Endothelial cell of umbilical vein (primary cell): ENCODE measurements at regions not wholly inside any gene's neighbourhood (a gene's known extent, or its start where the extent isn't known, plus 50 kb on each side); places are given as distances from the start of the nearest gene placed in this dataset.

Experiments used
- BruUV-seq: library from RNA; stranded (reverse); fragments of 400-500 nt; replicated peaks from 2 replicates; lab custom pipeline; 2021; lab: Mats Ljungman, UMichigan
- CTCF ChIA-PET: fragments of 300-600, 350-600 bp; sonication (Branson Sonifier 250); formaldehyde crosslinking; loops from one replicate; lab custom pipeline; 2021; ENCODE audit warnings: antibody characterized with exemption, inconsistent platforms; lab: Charles Lee
- POLR2A ChIA-PET: fragments of 300-600, 350-600 bp; sonication (Branson Sonifier 250); formaldehyde crosslinking; loops from one replicate; lab custom pipeline; 2021; ENCODE audit warnings: antibody characterized with exemption, inconsistent platforms; lab: Charles Lee
- DNase-seq: peaks from one replicate; pipeline ENCODE4 v3.0.0-alpha.2; 2011; ENCODE audit warnings: low read depth, low spot score
- FAIRE-seq: peaks from 2 replicates; lab custom pipeline; 2011; peaks lifted over from hg19 to GRCh38; lab: Jason Lieb, UNC
- H2AFZ ChIP-seq: 2 replicates; pipeline ENCODE4 v1.6.0; 2012; ENCODE audit warnings: low read depth, low read length, control low read depth, inconsistent platforms
- H3K27ac ChIP-seq: 2 replicates; pipeline ENCODE4 v1.5.1; 2011; ENCODE audit warnings: low read depth, mild to moderate bottlenecking, control low read depth, low read length, moderate library complexity; ENCODE audit not compliant: insufficient read depth
- H3K27me3 ChIP-seq, 2 experiments: 2 replicates each; pipeline versions ENCODE4 v1.6.0 to v1.6.1; 2011; ENCODE audit warnings: low read length in 2 of 2, mixed read lengths in 1 of 2; ENCODE audit not compliant: control insufficient read depth in 2 of 2, insufficient read depth in 2 of 2
- H3K36me3 ChIP-seq, 2 experiments: 2 replicates in 1 of 2; 3 replicates in 1 of 2; pipeline ENCODE4 v1.5.1; 2011; ENCODE audit warnings: low read length in 2 of 2, mild to moderate bottlenecking in 1 of 2, moderate library complexity in 1 of 2; ENCODE audit not compliant: control insufficient read depth in 2 of 2, insufficient read depth in 2 of 2; ENCODE audit errors: extremely low read depth in 1 of 2
- H3K4me1 ChIP-seq: 3 replicates; pipeline ENCODE4 v1.5.1; 2011; ENCODE audit warnings: mild to moderate bottlenecking, low read length; ENCODE audit not compliant: control insufficient read depth, insufficient read depth; ENCODE audit errors: extremely low read depth
- H3K4me2 ChIP-seq: 2 replicates; pipeline ENCODE4 v1.6.1; 2011; ENCODE audit warnings: low read length, control low read depth, mixed read lengths; ENCODE audit not compliant: insufficient read depth
- H3K4me3 ChIP-seq, 3 experiments: fragments of 200-600 bp in 1 of 3; sonication (generic), shearing (Covaris generic) in 1 of 3; replicated peaks in 1 of 3; 2 replicates each; pipeline ENCODE4 v1.5.1; 2011 to 2016; ENCODE audit warnings: control low read depth in 3 of 3, low read length in 3 of 3, mild to moderate bottlenecking in 2 of 3, inconsistent platforms in 1 of 3, low read depth in 1 of 3, moderate library complexity in 1 of 3; ENCODE audit not compliant: insufficient read depth in 1 of 3
- H3K79me2 ChIP-seq: 2 replicates; pipeline ENCODE4 v1.6.0; 2012; ENCODE audit warnings: low read length, inconsistent platforms; ENCODE audit not compliant: control insufficient read depth, insufficient read depth
- H3K9ac ChIP-seq: replicated peaks from 2 replicates; pipeline ENCODE3; 2011; ENCODE audit warnings: low read length, control low read depth; ENCODE audit not compliant: insufficient read depth; ENCODE audit errors: extremely low read depth
- H3K9me1 ChIP-seq: replicated peaks from 3 replicates; pipeline ENCODE4 v1.6.0; 2011; ENCODE audit warnings: mild to moderate bottlenecking, low read length; ENCODE audit not compliant: control insufficient read depth, insufficient read depth; ENCODE audit errors: extremely low read depth
- H3K9me3 ChIP-seq: replicated peaks from 2 replicates; pipeline ENCODE4 v1.5.1; 2012; ENCODE audit warnings: low read length, inconsistent platforms; ENCODE audit not compliant: control insufficient read depth, insufficient read depth
- H4K20me1 ChIP-seq: replicated peaks from 2 replicates; pipeline ENCODE3; 2011; ENCODE audit warnings: mild to moderate bottlenecking, low read length; ENCODE audit not compliant: control insufficient read depth, insufficient read depth; ENCODE audit errors: extremely low read depth
- EZH2 ChIP-seq: IDR thresholded peaks from 2 replicates; pipeline ENCODE4 v1.6.1; 2012; ENCODE audit warnings: borderline replicate concordance, low read depth, mild to moderate bottlenecking, moderate library complexity, low read length, inconsistent platforms; ENCODE audit not compliant: severe bottlenecking
- FOS ChIP-seq: IDR thresholded peaks from 2 replicates; pipeline ENCODE4 v1.6.1; 2011; ENCODE audit warnings: mild to moderate bottlenecking, low read length, moderate library complexity, borderline replicate concordance; ENCODE audit not compliant: insufficient read depth
- GATA2 ChIP-seq: IDR thresholded peaks from 2 replicates; pipeline ENCODE4 v1.7.0; 2011; ENCODE audit warnings: low read depth, mild to moderate bottlenecking, moderate library complexity, mixed read lengths, low read length; ENCODE audit not compliant: insufficient read length, insufficient read depth
- JUN ChIP-seq: IDR thresholded peaks from 2 replicates; pipeline ENCODE4 v1.6.1; 2011; ENCODE audit warnings: borderline replicate concordance, low read depth; ENCODE audit not compliant: insufficient read length, insufficient read depth
- MAX ChIP-seq: IDR thresholded peaks from 2 replicates; pipeline ENCODE4 v1.6.1; 2011; ENCODE audit not compliant: insufficient read depth, insufficient read length
- MYC ChIP-seq: IDR thresholded peaks from one replicate; pipeline ENCODE4 v1.6.1; 2011; ENCODE audit warnings: mild to moderate bottlenecking, low read depth, low read length
- POLR2A ChIP-seq: IDR thresholded peaks from 2 replicates; pipeline ENCODE4 v1.6.1; 2012; ENCODE audit warnings: low read depth, mild to moderate bottlenecking, control low read depth, low read length
- POLR2AphosphoS5 ChIP-seq: IDR thresholded peaks from 2 replicates; pipeline ENCODE4 v1.6.1; 2012; ENCODE audit warnings: low read depth, mild to moderate bottlenecking, control low read depth, low read length, moderate library complexity; ENCODE audit not compliant: insufficient read depth
- dilution Hi-C: fragments of 300-500 bp; cut with MboI; formaldehyde crosslinking; loops from one replicate; pipeline ENCODE4 v1.15.0; 2019; ENCODE audit warnings: low sequenced_read_pairs; ENCODE audit not compliant: extremely low pct_ligation_motif_present
- intact Hi-C: fragments of 100-400 bp; cut with micrococcal nuclease; formaldehyde crosslinking; loops from one replicate; pipeline ENCODE4 v1.10.0; 2022
- TF ChIP-seq, protein P1 (sequence below), 2 donors: IDR thresholded peaks; 1 replicate in 1 of 2; 2 replicates in 1 of 2; pipeline ENCODE4 v1.5.1; 2011; ENCODE audit warnings: low read length in 2 of 2, mild to moderate bottlenecking in 2 of 2, moderate library complexity in 2 of 2, control low read depth in 1 of 2, inconsistent platforms in 1 of 2, low read depth in 1 of 2; ENCODE audit not compliant: insufficient read depth in 1 of 2; ENCODE audit errors: extremely low read depth in 1 of 2

GRCh38 chr7:19619122-19619521 lies 89.7 kb downstream of the POLR1F start:
- intact Hi-C loops: no loop called here
- H3K36me3 ChIP-seq: no peaks in the 10 kb centered on the region
- no peak overlapping the region for H3K9ac ChIP-seq
- H3K4me2 ChIP-seq: no peak overlapping the region
- TF ChIP-seq FOS (no peak), POLR2AphosphoS5 (no peak), POLR2A (no peak), JUN (no peak), MYC (no peak), EZH2 (no peak), MAX (no peak), GATA2 (no peak)
- TF ChIP-seq, protein P1, sequence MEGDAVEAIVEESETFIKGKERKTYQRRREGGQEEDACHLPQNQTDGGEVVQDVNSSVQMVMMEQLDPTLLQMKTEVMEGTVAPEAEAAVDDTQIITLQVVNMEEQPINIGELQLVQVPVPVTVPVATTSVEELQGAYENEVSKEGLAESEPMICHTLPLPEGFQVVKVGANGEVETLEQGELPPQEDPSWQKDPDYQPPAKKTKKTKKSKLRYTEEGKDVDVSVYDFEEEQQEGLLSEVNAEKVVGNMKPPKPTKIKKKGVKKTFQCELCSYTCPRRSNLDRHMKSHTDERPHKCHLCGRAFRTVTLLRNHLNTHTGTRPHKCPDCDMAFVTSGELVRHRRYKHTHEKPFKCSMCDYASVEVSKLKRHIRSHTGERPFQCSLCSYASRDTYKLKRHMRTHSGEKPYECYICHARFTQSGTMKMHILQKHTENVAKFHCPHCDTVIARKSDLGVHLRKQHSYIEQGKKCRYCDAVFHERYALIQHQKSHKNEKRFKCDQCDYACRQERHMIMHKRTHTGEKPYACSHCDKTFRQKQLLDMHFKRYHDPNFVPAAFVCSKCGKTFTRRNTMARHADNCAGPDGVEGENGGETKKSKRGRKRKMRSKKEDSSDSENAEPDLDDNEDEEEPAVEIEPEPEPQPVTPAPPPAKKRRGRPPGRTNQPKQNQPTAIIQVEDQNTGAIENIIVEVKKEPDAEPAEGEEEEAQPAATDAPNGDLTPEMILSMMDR (IDR thresholded peaks at IDR 0.05; ENCODE audit: extremely low read depth in 1 of 2, insufficient read depth in 1 of 2, low read depth in 1 of 2, low read length in 2 of 2): no peak
- ChIA-PET CTCF (interaction anchor here (0.5 kb wide), 1 partner anchor 127 kb away, joined by 4 read pairs; no protein-coding TSS in a partner anchor), POLR2A (no interaction called here)
- no peaks in the 10 kb centered on the region for H3K4me1 ChIP-seq
- peaks cover 2% of the 10 kb centered on the region for H3K9me3 ChIP-seq
- H2AFZ ChIP-seq: no peak overlapping the region
- FAIRE-seq (no peak), DNase-seq (no peak)
- no peaks in the 10 kb centered on the region for H3K9me1 ChIP-seq
- dilution Hi-C loops: no loop called here
- H3K4me3 ChIP-seq: no peak overlapping the region
- BruUV-seq: no TSS peak
- H3K79me2 ChIP-seq: no peaks in the 10 kb centered on the region
- H3K27me3 ChIP-seq: no peaks in the 10 kb centered on the region
- H4K20me1 ChIP-seq: no peaks in the 10 kb centered on the region
- no peak overlapping the region for H3K27ac ChIP-seq
